Ishikawa (cell line): ENCODE measurements at regions not wholly inside any gene's neighbourhood (a gene's known extent, or its start where the extent isn't known, plus 50 kb on each side); places are given as distances from the start of the nearest gene placed in this dataset.

Experiments
- CEBPB ChIP-seq: IDR thresholded peaks from 2 replicates; pipeline ENCODE4 v1.6.1; 2012
- CREB1 ChIP-seq: IDR thresholded peaks from 2 replicates; pipeline ENCODE4 v1.6.1; 2012; ENCODE audit warnings: low read depth
- EGR1 ChIP-seq: IDR thresholded peaks from 2 replicates; pipeline ENCODE4 v1.6.1; 2012
- EP300 ChIP-seq: IDR thresholded peaks from 2 replicates; pipeline ENCODE4 v1.6.1; 2012; ENCODE audit warnings: borderline replicate concordance
- FOXM1 ChIP-seq: IDR thresholded peaks from 2 replicates; pipeline ENCODE4 v1.6.1; 2012; ENCODE audit warnings: low read depth, borderline replicate concordance
- NFIC ChIP-seq: IDR thresholded peaks from 2 replicates; pipeline ENCODE4 v1.6.1; 2012
- RAD21 ChIP-seq: IDR thresholded peaks from 2 replicates; pipeline ENCODE4 v1.6.1; 2012; ENCODE audit warnings: low read depth
- TAF1 ChIP-seq: IDR thresholded peaks from 2 replicates; pipeline ENCODE4 v1.6.1; 2012; ENCODE audit warnings: low read depth, mild to moderate bottlenecking
- TCF12 ChIP-seq: IDR thresholded peaks from 2 replicates; pipeline ENCODE4 v1.6.1; 2012; ENCODE audit warnings: low read depth
- TEAD4 ChIP-seq: IDR thresholded peaks from 2 replicates; pipeline ENCODE4 v1.6.1; 2012
- YY1 ChIP-seq: IDR thresholded peaks from 2 replicates; pipeline ENCODE4 v1.6.1; 2012; ENCODE audit warnings: low read depth
- ZBTB7A ChIP-seq: IDR thresholded peaks from 2 replicates; pipeline ENCODE4 v1.6.1; 2012; ENCODE audit warnings: low read depth
- TF ChIP-seq, protein P1 (sequence below): IDR thresholded peaks from 2 replicates; pipeline ENCODE4 v1.6.1; 2012
- TF ChIP-seq, protein P2 (sequence below): IDR thresholded peaks from 2 replicates; pipeline ENCODE4 v1.6.1; 2012; ENCODE audit warnings: low read depth, mild to moderate bottlenecking
- TF ChIP-seq, protein P3 (sequence below): IDR thresholded peaks from 2 replicates; pipeline ENCODE4 v1.6.1; 2012

DNA sequence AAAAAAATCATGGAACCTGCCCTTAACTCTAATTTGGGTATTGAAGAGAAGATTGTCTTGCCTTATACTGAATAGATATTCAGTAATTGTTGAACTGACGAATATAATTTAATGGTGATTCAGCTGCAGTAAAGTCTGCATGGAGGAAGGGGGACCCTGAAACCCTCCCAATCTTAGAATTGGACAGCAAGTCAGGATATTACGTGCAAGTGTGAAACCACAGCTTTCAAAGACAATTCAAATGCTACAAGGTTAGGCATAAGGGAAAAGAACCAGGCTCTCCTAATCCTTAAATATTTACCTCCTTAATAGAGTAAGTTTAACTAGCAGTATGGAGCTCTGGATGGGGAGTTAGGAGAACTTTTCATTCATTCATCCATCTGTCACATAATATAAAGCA lies 226.9 kb upstream of the TNP1 start:
- TF ChIP-seq EGR1: no peak
- no peak for TF ChIP-seq TEAD4
- TF ChIP-seq FOXM1: no peak
- TF ChIP-seq, protein P1, sequence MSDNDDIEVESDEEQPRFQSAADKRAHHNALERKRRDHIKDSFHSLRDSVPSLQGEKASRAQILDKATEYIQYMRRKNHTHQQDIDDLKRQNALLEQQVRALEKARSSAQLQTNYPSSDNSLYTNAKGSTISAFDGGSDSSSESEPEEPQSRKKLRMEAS: no peak
- TF ChIP-seq CEBPB: no peak
- TF ChIP-seq TAF1: no peak
- TF ChIP-seq YY1: no peak
- TF ChIP-seq, protein P2, sequence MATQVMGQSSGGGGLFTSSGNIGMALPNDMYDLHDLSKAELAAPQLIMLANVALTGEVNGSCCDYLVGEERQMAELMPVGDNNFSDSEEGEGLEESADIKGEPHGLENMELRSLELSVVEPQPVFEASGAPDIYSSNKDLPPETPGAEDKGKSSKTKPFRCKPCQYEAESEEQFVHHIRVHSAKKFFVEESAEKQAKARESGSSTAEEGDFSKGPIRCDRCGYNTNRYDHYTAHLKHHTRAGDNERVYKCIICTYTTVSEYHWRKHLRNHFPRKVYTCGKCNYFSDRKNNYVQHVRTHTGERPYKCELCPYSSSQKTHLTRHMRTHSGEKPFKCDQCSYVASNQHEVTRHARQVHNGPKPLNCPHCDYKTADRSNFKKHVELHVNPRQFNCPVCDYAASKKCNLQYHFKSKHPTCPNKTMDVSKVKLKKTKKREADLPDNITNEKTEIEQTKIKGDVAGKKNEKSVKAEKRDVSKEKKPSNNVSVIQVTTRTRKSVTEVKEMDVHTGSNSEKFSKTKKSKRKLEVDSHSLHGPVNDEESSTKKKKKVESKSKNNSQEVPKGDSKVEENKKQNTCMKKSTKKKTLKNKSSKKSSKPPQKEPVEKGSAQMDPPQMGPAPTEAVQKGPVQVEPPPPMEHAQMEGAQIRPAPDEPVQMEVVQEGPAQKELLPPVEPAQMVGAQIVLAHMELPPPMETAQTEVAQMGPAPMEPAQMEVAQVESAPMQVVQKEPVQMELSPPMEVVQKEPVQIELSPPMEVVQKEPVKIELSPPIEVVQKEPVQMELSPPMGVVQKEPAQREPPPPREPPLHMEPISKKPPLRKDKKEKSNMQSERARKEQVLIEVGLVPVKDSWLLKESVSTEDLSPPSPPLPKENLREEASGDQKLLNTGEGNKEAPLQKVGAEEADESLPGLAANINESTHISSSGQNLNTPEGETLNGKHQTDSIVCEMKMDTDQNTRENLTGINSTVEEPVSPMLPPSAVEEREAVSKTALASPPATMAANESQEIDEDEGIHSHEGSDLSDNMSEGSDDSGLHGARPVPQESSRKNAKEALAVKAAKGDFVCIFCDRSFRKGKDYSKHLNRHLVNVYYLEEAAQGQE: no peak
- no peak for TF ChIP-seq EP300
- no peak for TF ChIP-seq ZBTB7A
- no peak for TF ChIP-seq TCF12
- no peak for TF ChIP-seq CREB1
- no peak for TF ChIP-seq NFIC
- no peak for TF ChIP-seq RAD21
- TF ChIP-seq, protein P3, sequence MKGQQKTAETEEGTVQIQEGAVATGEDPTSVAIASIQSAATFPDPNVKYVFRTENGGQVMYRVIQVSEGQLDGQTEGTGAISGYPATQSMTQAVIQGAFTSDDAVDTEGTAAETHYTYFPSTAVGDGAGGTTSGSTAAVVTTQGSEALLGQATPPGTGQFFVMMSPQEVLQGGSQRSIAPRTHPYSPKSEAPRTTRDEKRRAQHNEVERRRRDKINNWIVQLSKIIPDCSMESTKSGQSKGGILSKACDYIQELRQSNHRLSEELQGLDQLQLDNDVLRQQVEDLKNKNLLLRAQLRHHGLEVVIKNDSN: no peak

DNA sequence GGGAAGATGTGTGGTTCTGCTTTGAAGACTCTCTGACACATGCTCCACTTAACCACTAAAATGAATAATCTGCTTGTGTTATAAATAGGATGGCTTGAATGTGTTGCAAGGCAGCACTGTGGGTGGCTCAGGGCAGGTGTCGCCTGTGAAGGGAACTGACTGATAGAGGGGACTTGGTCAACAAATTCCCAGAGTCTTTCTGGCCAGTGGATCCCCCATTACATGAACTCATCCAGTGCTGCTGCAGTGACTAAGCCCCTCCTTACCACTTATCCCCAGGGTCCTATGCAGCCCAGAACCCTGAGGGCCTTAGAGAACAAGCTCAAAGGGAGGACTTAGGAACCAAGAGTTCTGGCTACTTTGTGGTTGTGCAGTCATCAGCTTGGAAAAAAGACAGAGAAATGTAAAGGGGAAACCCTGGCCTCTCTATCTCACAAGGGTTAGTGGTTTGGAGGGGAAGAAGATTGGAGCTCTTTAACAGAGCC lies 226.2 kb upstream of the TNP1 start:
- no peak for TF ChIP-seq EP300
- TF ChIP-seq, protein P2: no peak
- TF ChIP-seq, protein P3: no peak
- TF ChIP-seq, protein P1: no peak
- no peak for TF ChIP-seq NFIC
- no peak for TF ChIP-seq RAD21
- no peak for TF ChIP-seq CEBPB
- no peak for TF ChIP-seq FOXM1
- no peak for TF ChIP-seq TCF12
- TF ChIP-seq YY1: no peak
- TF ChIP-seq CREB1: no peak
- no peak for TF ChIP-seq EGR1

DNA sequence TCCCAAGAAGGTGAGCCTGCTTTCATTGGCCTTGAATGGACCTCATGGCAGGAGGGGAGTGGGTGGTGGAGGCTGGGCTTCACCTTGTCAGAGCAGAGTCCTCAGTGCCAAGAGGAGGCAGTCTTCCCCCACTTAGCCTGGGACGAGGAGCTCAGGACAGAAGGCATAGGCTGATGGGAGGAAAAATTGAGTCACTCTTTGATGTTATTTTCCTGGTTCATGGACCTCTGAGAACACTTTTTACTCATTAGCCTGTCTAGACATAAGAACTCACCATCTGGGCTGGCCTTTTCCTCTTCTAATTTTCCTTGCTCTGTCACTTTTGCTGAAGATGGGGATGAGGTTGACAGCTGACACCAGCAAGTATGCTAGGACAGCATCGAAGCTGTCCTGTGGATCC lies 225.7 kb upstream of the TNP1 start:
- TF ChIP-seq EGR1 (no peak), TEAD4 (no peak), RAD21 (no peak), EP300 (no peak), YY1 (no peak), CEBPB (no peak), CREB1 (no peak), NFIC (no peak), TCF12 (no peak), TAF1 (no peak), FOXM1 (no peak), ZBTB7A (no peak)
- TF ChIP-seq, protein P3: no peak
- TF ChIP-seq, protein P1: no peak
- TF ChIP-seq, protein P2: no peak

DNA sequence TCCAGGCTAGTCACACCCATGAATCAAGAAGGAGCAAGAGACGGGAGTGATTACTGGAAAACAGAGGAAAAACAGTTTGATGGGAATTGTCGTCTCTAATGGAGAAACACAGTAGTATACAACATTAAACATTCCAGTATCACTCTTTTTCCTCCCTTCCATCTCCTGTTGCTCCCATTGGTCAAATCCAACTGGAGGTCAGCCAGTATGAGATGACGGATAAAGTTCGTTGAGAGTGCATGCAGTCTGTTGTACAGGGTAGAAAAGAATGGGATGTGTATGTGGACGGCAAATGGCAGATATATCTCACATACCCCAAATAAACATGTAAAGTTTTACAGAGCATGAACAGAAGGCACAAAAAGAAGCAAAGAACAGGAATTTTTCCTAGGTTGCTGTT lies 221.9 kb upstream of the TNP1 start:
- TF ChIP-seq FOXM1: no peak
- TF ChIP-seq, protein P1: no peak
